Gastroesophageal sphincter (tissue), 4 donors: ENCODE measurements at regions not wholly inside any gene's neighbourhood (a gene's known extent, or its start where the extent isn't known, plus 50 kb on each side); places are given as distances from the start of the nearest gene placed in this dataset.

Experiments used
- ATAC-seq: fragments of 150-250 bp; one replicate; pipeline ENCODE4 v1.9.1; 2016; ENCODE audit warnings: mild to moderate bottlenecking, moderate library complexity
- H3K27ac ChIP-seq, 4 donors: fragments of 200-600 bp; sonication (generic) in 3 of 4; 1 replicate in 3 of 4; 2 replicates in 1 of 4; pipeline ENCODE4 v1.5.1; 2016 to 2019
- H3K27me3 ChIP-seq: fragments of 200-600 bp; sonication (generic); one replicate; pipeline ENCODE4 v1.5.1; 2019
- H3K36me3 ChIP-seq, 2 donors: fragments of 200-600 bp; sonication (generic); one replicate each; pipeline ENCODE4 v1.5.1; 2019; ENCODE audit warnings: control low read depth in 1 of 2
- H3K4me1 ChIP-seq, 3 donors: fragments of 200-600 bp; sonication (generic); 1 replicate in 2 of 3; 2 replicates in 1 of 3; pipeline ENCODE4 v1.5.1; 2016 to 2019; ENCODE audit warnings: control low read depth in 2 of 3
- H3K4me3 ChIP-seq, 2 donors: fragments of 200-600 bp; sonication (generic); one replicate each; pipeline ENCODE4 v1.5.1; 2019; ENCODE audit warnings: mild to moderate bottlenecking in 1 of 2, moderate library complexity in 1 of 2
- H3K9me3 ChIP-seq, 3 donors: fragments of 200-600 bp; sonication (generic); one replicate each; pipeline ENCODE4 v1.5.1; 2017 to 2019; ENCODE audit warnings: control low read depth in 2 of 3
- CTCF ChIP-seq, 4 experiments: fragments of 200-600 bp in 2 of 4; fragments of 450-650 bp in 2 of 4; sonication (generic) in 1 of 4; IDR thresholded peaks; one replicate each; pipeline ENCODE4 v1.5.1; 2017 to 2019; ENCODE audit warnings: antibody characterized with exemption in 4 of 4, mild to moderate bottlenecking in 2 of 4, moderate library complexity in 2 of 4
- EP300 ChIP-seq: sonication (generic); formaldehyde crosslinking; IDR thresholded peaks from one replicate; pipeline ENCODE4 v1.6.1; 2017; ENCODE audit warnings: antibody characterized with exemption, mild to moderate bottlenecking
- POLR2A ChIP-seq, 2 donors: fragments of 450-650 bp; IDR thresholded peaks; one replicate each; pipeline ENCODE4 v1.6.1; 2017; ENCODE audit warnings: antibody characterized with exemption in 2 of 2, mild to moderate bottlenecking in 2 of 2, moderate library complexity in 1 of 2
- POLR2AphosphoS5 ChIP-seq: sonication (generic); formaldehyde crosslinking; IDR thresholded peaks from one replicate; pipeline ENCODE4 v1.6.1; 2017; ENCODE audit warnings: antibody characterized with exemption
- WGBS, 2 donors: methylation state at CpG; one replicate each; pipeline ENCODE4 v1.1.5; 2018; ENCODE audit warnings: low coverage in 1 of 2; 5-methylcytosine and 5-hydroxymethylcytosine counted together

GRCh38 chr18:42534313-42534712 lies 579.3 kb downstream of the PIK3C3 start:
- TF ChIP-seq POLR2A (IDR thresholded peaks at IDR 0.05): no peak
- no peak for TF ChIP-seq POLR2AphosphoS5
- TF ChIP-seq EP300: no peak
- no peak for TF ChIP-seq CTCF (IDR thresholded peaks at IDR 0.05)
- Histone ChIP-seq H3K36me3 (no peaks in the 10 kb centered on the region), H3K4me1 (peaks cover 0 to 12% (median 0%) of the 10 kb centered on the region in 3 donors), H3K27me3 (no peaks in the 10 kb centered on the region), H3K27ac (no peak overlapping the region), H3K9me3 (no peaks in the 10 kb centered on the region), H3K4me3 (no peak overlapping the region)
- WGBS, 2 donors: 40 to 50% methylated on average over 1 of the region's 1 CpG
- ATAC-seq: no peak

- TF ChIP-seq POLR2AphosphoS5: no peak
- TF ChIP-seq POLR2A (IDR thresholded peaks at IDR 0.05): no peak
- no peak for TF ChIP-seq EP300
- no peak for TF ChIP-seq CTCF (IDR thresholded peaks at IDR 0.05)
- Histone ChIP-seq H3K27ac (no peak overlapping the region), H3K9me3 (no peaks in the 10 kb centered on the region), H3K36me3 (no peaks in the 10 kb centered on the region), H3K4me1 (peaks cover 0 to 12% (median 0%) of the 10 kb centered on the region in 3 donors), H3K4me3 (no peak overlapping the region), H3K27me3 (no peaks in the 10 kb centered on the region)
- WGBS, 2 donors: 100% methylated on average over 1 of the region's 1 CpG
- ATAC-seq: no peak
These were observed 579.0 kb downstream of the RIT2 start for GRCh38 chr18:42536442-42536841.

GRCh38 chr18:42537291-42537690 lies 578.2 kb downstream of the RIT2 start:
- Histone ChIP-seq H3K4me3 (no peak overlapping the region), H3K36me3 (no peaks in the 10 kb centered on the region), H3K27ac (no peak overlapping the region), H3K4me1 (peaks cover 0 to 12% (median 0%) of the 10 kb centered on the region in 3 donors), H3K27me3 (no peaks in the 10 kb centered on the region), H3K9me3 (no peaks in the 10 kb centered on the region)
- 79 to 94% methylated on average over 2 of the region's 2 CpGs for WGBS, 2 donors
- ATAC-seq: no peak
- TF ChIP-seq EP300 (no peak), POLR2AphosphoS5 (no peak), CTCF (IDR thresholded peaks at IDR 0.05) (no peak), POLR2A (IDR thresholded peaks at IDR 0.05) (no peak)

- ATAC-seq: no peak
- Histone ChIP-seq H3K9me3 (no peaks in the 10 kb centered on the region), H3K4me1 (no peaks in the 10 kb centered on the region), H3K4me3 (no peak overlapping the region), H3K27me3 (no peaks in the 10 kb centered on the region), H3K36me3 (no peaks in the 10 kb centered on the region), H3K27ac (no peak overlapping the region)
- WGBS, 2 donors: 57 to 61% methylated on average over 1 of the region's 1 CpG
- TF ChIP-seq POLR2AphosphoS5: no peak
- TF ChIP-seq CTCF (IDR thresholded peaks at IDR 0.05): no peak
- TF ChIP-seq POLR2A (IDR thresholded peaks at IDR 0.05): no peak
- TF ChIP-seq EP300: no peak
These were observed 570.6 kb downstream of the RIT2 start for GRCh38 chr18:42544901-42545300.

GRCh38 chr18:42545825-42546224 lies 569.7 kb downstream of the RIT2 start:
- H3K4me1 ChIP-seq: no peaks in the 10 kb centered on the region
- 56 to 84% methylated on average over 3 to 5 of the region's 5 CpGs for WGBS, 2 donors
- H3K4me3 ChIP-seq: no peak overlapping the region
- no peaks in the 10 kb centered on the region for H3K36me3 ChIP-seq
- no peaks in the 10 kb centered on the region for H3K27me3 ChIP-seq
- ATAC-seq: no peak
- H3K9me3 ChIP-seq: no peaks in the 10 kb centered on the region
- no peak for TF ChIP-seq POLR2AphosphoS5
- TF ChIP-seq CTCF (IDR thresholded peaks at IDR 0.05): no peak
- TF ChIP-seq POLR2A (IDR thresholded peaks at IDR 0.05): no peak
- TF ChIP-seq EP300: no peak
- H3K27ac ChIP-seq: no peak overlapping the region
